ENCODE measurements at regions not wholly inside any gene's neighbourhood (a gene's known extent, or its start where the extent isn't known, plus 50 kb on each side); places are given as distances from the start of the nearest gene placed in this dataset.

- no peaks in the 10 kb centered on the region for H3K36me3 Mint-ChIP-seq (ENCODE audit: insufficient read depth)
- no peak for TF ChIP-seq CTCF (IDR thresholded peaks at IDR 0.05; ENCODE audit: unreplicated experiment)
- DNase-seq (ENCODE audit: low spot score, unreplicated experiment): no peak
- H3K4me3 Mint-ChIP-seq (ENCODE audit: low read depth): no peak overlapping the region
- no peaks in the 10 kb centered on the region for H3K9me3 Mint-ChIP-seq (ENCODE audit: low read depth)
- H3K27ac Mint-ChIP-seq: no peak overlapping the region
- H3K4me1 Mint-ChIP-seq (ENCODE audit: low read depth): no peaks in the 10 kb centered on the region
- H3K27me3 Mint-ChIP-seq: no peaks in the 10 kb centered on the region
These were observed 2374.2 kb upstream of the RAG2 start for GRCh38 chr11:38972220-38972619.

GRCh38 chr11:38971141-38971540 lies 2373.1 kb upstream of the RAG2 start:
- no peaks in the 10 kb centered on the region for H3K36me3 Mint-ChIP-seq (ENCODE audit: insufficient read depth)
- no peaks in the 10 kb centered on the region for H3K4me1 Mint-ChIP-seq (ENCODE audit: low read depth)
- H3K27me3 Mint-ChIP-seq: no peaks in the 10 kb centered on the region
- H3K9me3 Mint-ChIP-seq (ENCODE audit: low read depth): no peaks in the 10 kb centered on the region
- no peak overlapping the region for H3K4me3 Mint-ChIP-seq (ENCODE audit: low read depth)
- DNase-seq (ENCODE audit: low spot score, unreplicated experiment): no peak
- no peak for TF ChIP-seq CTCF (IDR thresholded peaks at IDR 0.05; ENCODE audit: unreplicated experiment)
- no peak overlapping the region for H3K27ac Mint-ChIP-seq

- no peak for TF ChIP-seq CTCF (IDR thresholded peaks at IDR 0.05; ENCODE audit: unreplicated experiment)
- Mint-ChIP-seq H3K36me3 (ENCODE audit: insufficient read depth) (no peaks in the 10 kb centered on the region), H3K4me3 (ENCODE audit: low read depth) (no peak overlapping the region), H3K27me3 (no peaks in the 10 kb centered on the region), H3K9me3 (ENCODE audit: low read depth) (no peaks in the 10 kb centered on the region), H3K4me1 (ENCODE audit: low read depth) (no peaks in the 10 kb centered on the region), H3K27ac (no peak overlapping the region)
- no peak for DNase-seq (ENCODE audit: low spot score, unreplicated experiment)
These were observed 2370.9 kb upstream of the RAG2 start for GRCh38 chr11:38968951-38969350.

GRCh38 chr11:38952698-38953097 lies 2354.7 kb upstream of the RAG2 start:
- Mint-ChIP-seq H3K27me3 (no peaks in the 10 kb centered on the region), H3K4me1 (ENCODE audit: low read depth) (no peaks in the 10 kb centered on the region), H3K4me3 (ENCODE audit: low read depth) (no peak overlapping the region), H3K27ac (no peak overlapping the region), H3K36me3 (ENCODE audit: insufficient read depth) (no peaks in the 10 kb centered on the region), H3K9me3 (ENCODE audit: low read depth) (peaks cover under 1% of the 10 kb centered on the region)
- DNase-seq (ENCODE audit: low spot score, unreplicated experiment): no peak
- no peak for TF ChIP-seq CTCF (IDR thresholded peaks at IDR 0.05; ENCODE audit: unreplicated experiment)

- H3K27ac Mint-ChIP-seq: no peak overlapping the region
- no peaks in the 10 kb centered on the region for H3K27me3 Mint-ChIP-seq
- H3K9me3 Mint-ChIP-seq (ENCODE audit: low read depth): peaks cover 13% of the 10 kb centered on the region
- H3K4me3 Mint-ChIP-seq (ENCODE audit: low read depth): no peak overlapping the region
- no peak for TF ChIP-seq CTCF (IDR thresholded peaks at IDR 0.05; ENCODE audit: unreplicated experiment)
- no peaks in the 10 kb centered on the region for H3K4me1 Mint-ChIP-seq (ENCODE audit: low read depth)
- no peaks in the 10 kb centered on the region for H3K36me3 Mint-ChIP-seq (ENCODE audit: insufficient read depth)
- DNase-seq (ENCODE audit: low spot score, unreplicated experiment): no peak
These were observed 2352.8 kb upstream of the RAG2 start for GRCh38 chr11:38950867-38951266.
